ENCODE measurements at regions not wholly inside any gene's neighbourhood (a gene's known extent, or its start where the extent isn't known, plus 50 kb on each side); places are given as distances from the start of the nearest gene placed in this dataset.

DNA sequence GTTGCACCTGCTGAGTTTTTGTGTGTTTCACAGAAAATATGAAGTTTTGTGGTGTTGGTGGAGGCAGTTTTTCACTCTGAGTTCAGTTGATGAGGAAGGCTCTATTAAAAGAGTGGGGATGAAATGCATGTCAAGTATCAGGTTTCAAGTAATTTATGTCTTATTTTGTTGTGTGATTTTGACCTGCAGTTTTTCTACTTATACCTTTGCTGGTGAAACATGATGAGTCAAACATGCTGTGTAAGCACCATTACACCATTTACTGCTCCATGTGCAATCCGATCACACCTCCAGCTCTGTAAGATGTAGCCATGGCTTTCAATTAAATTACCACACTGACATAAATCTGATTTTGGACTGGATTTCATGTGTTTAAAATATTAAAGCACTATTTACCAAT lies 174.5 kb upstream of the ZEB2 start:
- no peak overlapping the region for H3K9ac ChIP-seq
- no peaks in the 10 kb centered on the region for H3K79me2 ChIP-seq
- no peaks in the 10 kb centered on the region for H3K9me3 ChIP-seq (ENCODE audit: control insufficient read depth, low read length)
- TF ChIP-seq CTCF (IDR thresholded peaks at IDR 0.05), result no peak
- H3K4me1 ChIP-seq, result no peaks in the 10 kb centered on the region
- no peak overlapping the region for H3K4me3 ChIP-seq (ENCODE audit: low read depth, low read length)
- no peaks in the 10 kb centered on the region for H3K27me3 ChIP-seq (ENCODE audit: control insufficient read depth, insufficient read depth, low read length)
- H2AFZ ChIP-seq, result no peak overlapping the region
- no peak overlapping the region for H3K4me2 ChIP-seq (ENCODE audit: low read length)
- H3K27ac ChIP-seq, result no peak overlapping the region
- no peaks in the 10 kb centered on the region for H3K36me3 ChIP-seq (ENCODE audit: control insufficient read depth, insufficient read depth, low read length)

DNA sequence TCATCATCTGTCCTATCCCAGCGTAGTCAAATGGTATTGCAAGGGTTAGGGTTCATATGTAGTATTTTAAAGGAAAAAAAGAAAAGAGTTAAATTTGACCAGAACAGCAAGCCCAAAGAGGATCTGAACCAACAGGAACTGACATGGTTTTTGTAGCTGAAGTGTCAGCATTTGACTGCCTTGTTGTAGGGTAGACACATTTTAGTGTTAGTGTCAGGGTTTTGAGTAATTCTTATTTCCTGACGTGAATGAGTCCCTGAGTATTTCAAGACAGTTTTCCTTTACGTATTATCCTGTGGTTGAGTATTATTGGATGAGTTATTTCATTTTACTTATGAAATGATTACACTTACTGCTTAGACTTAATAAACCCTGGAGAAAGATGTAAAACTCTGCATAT lies 173.3 kb upstream of the ZEB2 start:
- no peak overlapping the region for H3K4me2 ChIP-seq (ENCODE audit: low read length)
- no peak for TF ChIP-seq CTCF (IDR thresholded peaks at IDR 0.05)
- H3K4me1 ChIP-seq, result no peaks in the 10 kb centered on the region
- no peak overlapping the region for H3K27ac ChIP-seq
- H3K9me3 ChIP-seq (ENCODE audit: control insufficient read depth, low read length), result no peaks in the 10 kb centered on the region
- H3K79me2 ChIP-seq, result no peaks in the 10 kb centered on the region
- no peak overlapping the region for H3K9ac ChIP-seq
- H3K27me3 ChIP-seq (ENCODE audit: control insufficient read depth, insufficient read depth, low read length), result no peaks in the 10 kb centered on the region
- H3K4me3 ChIP-seq (ENCODE audit: low read depth, low read length), result no peak overlapping the region
- no peaks in the 10 kb centered on the region for H3K36me3 ChIP-seq (ENCODE audit: control insufficient read depth, insufficient read depth, low read length)
- no peak overlapping the region for H2AFZ ChIP-seq

GRCh38 chr2:144692661-144693060 lies 172.7 kb upstream of the ZEB2 start:
- H3K4me1 ChIP-seq, result no peaks in the 10 kb centered on the region
- no peaks in the 10 kb centered on the region for H3K9me3 ChIP-seq (ENCODE audit: control insufficient read depth, low read length)
- H3K4me2 ChIP-seq (ENCODE audit: low read length), result no peak overlapping the region
- H2AFZ ChIP-seq, result no peak overlapping the region
- H3K9ac ChIP-seq, result no peak overlapping the region
- H3K4me3 ChIP-seq (ENCODE audit: low read depth, low read length), result no peak overlapping the region
- H3K27me3 ChIP-seq (ENCODE audit: control insufficient read depth, insufficient read depth, low read length), result no peaks in the 10 kb centered on the region
- no peak for TF ChIP-seq CTCF (IDR thresholded peaks at IDR 0.05)
- no peak overlapping the region for H3K27ac ChIP-seq
- H3K36me3 ChIP-seq (ENCODE audit: control insufficient read depth, insufficient read depth, low read length), result no peaks in the 10 kb centered on the region
- H3K79me2 ChIP-seq, result no peaks in the 10 kb centered on the region

- H3K9ac ChIP-seq, result no peak overlapping the region
- H3K4me3 ChIP-seq (ENCODE audit: low read depth, low read length), result no peak overlapping the region
- no peaks in the 10 kb centered on the region for H3K36me3 ChIP-seq (ENCODE audit: control insufficient read depth, insufficient read depth, low read length)
- no peak for TF ChIP-seq CTCF (IDR thresholded peaks at IDR 0.05)
- H3K4me2 ChIP-seq (ENCODE audit: low read length), result no peak overlapping the region
- no peaks in the 10 kb centered on the region for H3K9me3 ChIP-seq (ENCODE audit: control insufficient read depth, low read length)
- H3K4me1 ChIP-seq, result no peaks in the 10 kb centered on the region
- H3K27me3 ChIP-seq (ENCODE audit: control insufficient read depth, insufficient read depth, low read length), result no peaks in the 10 kb centered on the region
- no peaks in the 10 kb centered on the region for H3K79me2 ChIP-seq
- H3K27ac ChIP-seq, result no peak overlapping the region
- H2AFZ ChIP-seq, result no peak overlapping the region
Observed at GRCh38 chr2:144690771-144691170, 170.9 kb upstream of the ZEB2 start.

DNA sequence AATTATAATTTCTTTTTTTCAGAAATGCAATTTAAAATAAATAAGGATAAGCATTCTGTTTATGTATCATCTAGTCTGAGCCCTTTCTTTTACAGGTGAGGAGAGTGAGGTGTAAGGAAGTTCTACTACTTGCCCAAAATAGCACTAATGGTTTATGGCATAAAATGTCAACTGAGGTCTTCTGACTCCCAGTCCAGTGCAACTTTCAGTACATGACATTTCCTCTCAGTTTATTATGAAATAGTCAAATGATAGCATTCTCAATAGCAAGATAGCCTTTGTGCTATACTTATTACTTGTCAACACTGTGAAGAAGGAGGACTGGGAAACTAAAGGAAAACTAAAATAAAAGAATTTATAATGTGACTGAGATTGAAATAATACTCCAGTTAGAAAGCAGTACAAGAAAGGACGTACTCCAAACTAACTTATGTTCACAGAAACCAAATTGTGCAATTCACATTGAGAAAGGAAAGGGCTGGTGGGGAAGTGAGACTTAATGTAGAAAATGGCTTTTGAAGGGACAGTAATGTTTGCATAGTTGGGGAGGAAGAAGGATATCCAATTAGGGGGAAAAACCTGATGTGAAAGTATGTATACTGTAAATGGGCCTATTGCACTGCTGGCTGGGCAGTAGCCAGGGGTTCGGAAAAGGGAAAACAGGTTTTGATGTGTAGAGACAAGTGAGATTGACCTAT lies 166.7 kb upstream of the ZEB2 start:
- H3K4me2 ChIP-seq (ENCODE audit: low read length), result no peak overlapping the region
- no peaks in the 10 kb centered on the region for H3K4me1 ChIP-seq
- no peaks in the 10 kb centered on the region for H3K79me2 ChIP-seq
- H3K27ac ChIP-seq, result no peak overlapping the region
- H3K9ac ChIP-seq, result no peak overlapping the region
- H3K9me3 ChIP-seq (ENCODE audit: control insufficient read depth, low read length), result no peaks in the 10 kb centered on the region
- H3K4me3 ChIP-seq (ENCODE audit: low read depth, low read length), result no peak overlapping the region
- H3K36me3 ChIP-seq (ENCODE audit: control insufficient read depth, insufficient read depth, low read length), result no peaks in the 10 kb centered on the region
- no peaks in the 10 kb centered on the region for H3K27me3 ChIP-seq (ENCODE audit: control insufficient read depth, insufficient read depth, low read length)
- H2AFZ ChIP-seq, result no peak overlapping the region
- no peak for TF ChIP-seq CTCF (IDR thresholded peaks at IDR 0.05)

Measured in parathyroid adenoma (tissue), 2 donors.